GM12864 (cell line): ENCODE measurements at regions not wholly inside any gene's neighbourhood (a gene's known extent, or its start where the extent isn't known, plus 50 kb on each side); places are given as distances from the start of the nearest gene placed in this dataset.

Experiments used
- DNase-seq: peaks from one replicate; pipeline ENCODE4 v3.0.0-alpha.2; 2011; ENCODE audit warnings: low read depth
- H3K4me3 ChIP-seq: 2 replicates; pipeline ENCODE4 v1.5.1; 2011; ENCODE audit warnings: mild to moderate bottlenecking, low read depth, low read length, control low read depth
- CTCF ChIP-seq: IDR thresholded peaks from 2 replicates; pipeline ENCODE4 v1.5.1; 2011; ENCODE audit warnings: low read depth, mild to moderate bottlenecking, moderate library complexity, low read length, control low read depth, inconsistent platforms; ENCODE audit errors: missing control alignments

- no peak for DNase-seq
- H3K4me3 ChIP-seq = no peak overlapping the region
- TF ChIP-seq CTCF = no peak
Measured at GRCh38 chr3:43953380-43953779, 262.6 kb downstream of the ABHD5 start.

GRCh38 chr3:43953814-43954692 lies 263.3 kb downstream of the ABHD5 start:
- no peak for TF ChIP-seq CTCF
- no peak for DNase-seq
- H3K4me3 ChIP-seq = no peak overlapping the region

GRCh38 chr3:43956945-43957344 lies 266.2 kb downstream of the ABHD5 start:
- no peak for TF ChIP-seq CTCF
- H3K4me3 ChIP-seq = no peak overlapping the region
- no peak for DNase-seq

- H3K4me3 ChIP-seq = no peak overlapping the region
Measured at GRCh38 chr3:43957553-43957952, 266.8 kb downstream of the ABHD5 start.

GRCh38 chr3:43958005-43958770 lies 267.4 kb downstream of the ABHD5 start:
- peak; percentile 40 for DNase-seq
- no peak overlapping the region for H3K4me3 ChIP-seq
- TF ChIP-seq CTCF = no peak

More at GRCh38 chr3:43957553-43957952, 266.8 kb downstream of the ABHD5 start:
- TF ChIP-seq CTCF = no peak
- peak; percentile 54 for DNase-seq

GRCh38 chr3:43958973-43959372 lies 268.2 kb downstream of the ABHD5 start:
- DNase-seq = no peak

More at GRCh38 chr3:43958973-43959372, 268.2 kb downstream of the ABHD5 start:
- TF ChIP-seq CTCF = no peak
- no peak overlapping the region for H3K4me3 ChIP-seq
